ENCODE measurements at regions not wholly inside any gene's neighbourhood (a gene's known extent, or its start where the extent isn't known, plus 50 kb on each side); places are given as distances from the start of the nearest gene placed in this dataset.

DNA sequence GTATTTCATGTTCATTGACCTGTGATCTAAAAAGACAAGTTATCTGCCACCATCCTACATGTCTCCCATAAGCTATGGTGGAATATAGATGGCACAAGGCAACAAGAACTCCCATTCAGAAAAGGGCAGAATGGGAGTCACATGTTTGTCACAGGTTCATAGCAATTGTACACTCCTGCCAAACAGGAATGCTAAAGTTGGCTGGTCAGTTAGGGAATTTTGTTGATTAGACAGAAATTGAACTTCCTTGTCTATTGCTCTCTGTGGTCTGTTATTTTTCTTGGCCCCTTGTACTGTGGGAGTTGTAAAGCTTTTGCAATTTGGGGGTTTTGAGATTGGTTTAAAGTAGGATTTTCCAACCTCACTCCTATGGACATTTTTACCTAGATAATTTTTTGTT, 101.7 kb upstream of the SOD3 start:
- H3K4me1 ChIP-seq = no peaks in the 10 kb centered on the region
- no peaks in the 10 kb centered on the region for H3K27me3 ChIP-seq
- in situ Hi-C loops (cut with MboI; ENCODE audit: low pct_ligation_motif_present in 1 of 4, low pct_unique_long_range_greater_than_20kb in 1 of 4, low sequenced_read_pairs in 3 of 4) (loop anchor here in 1 of 4 donors (25.0 kb wide), 2 partner anchors 106 to 206 kb away; partner anchors contain the start of gene DHX15), intact Hi-C loops (cut with DNase I; ENCODE audit: low total_unique reads) (no loop called here)
- DNase-seq = no peak
- H3K9me3 ChIP-seq = no peaks in the 10 kb centered on the region
- no peak overlapping the region for H3K4me3 ChIP-seq
- H3K27ac ChIP-seq = no peak overlapping the region
- H3K36me3 ChIP-seq = no peaks in the 10 kb centered on the region
- TF ChIP-seq POLR2A (IDR thresholded peaks at IDR 0.05) (no peak), CTCF (IDR thresholded peaks at IDR 0.05) (no peak), EP300 (IDR thresholded peaks at IDR 0.05; ENCODE audit: low read depth) (no peak), POLR2AphosphoS5 (IDR thresholded peaks at IDR 0.05) (no peak)

GRCh38 chr4:24700118-24700517, 95.3 kb upstream of the SOD3 start:
- TF ChIP-seq POLR2AphosphoS5 (IDR thresholded peaks at IDR 0.05) = no peak
- no peak for TF ChIP-seq EP300 (IDR thresholded peaks at IDR 0.05; ENCODE audit: low read depth)
- TF ChIP-seq CTCF (IDR thresholded peaks at IDR 0.05) = no peak
- no peak for TF ChIP-seq POLR2A (IDR thresholded peaks at IDR 0.05)
- in situ Hi-C loops (cut with MboI; ENCODE audit: low pct_ligation_motif_present in 1 of 4, low pct_unique_long_range_greater_than_20kb in 1 of 4, low sequenced_read_pairs in 3 of 4) = no loop called here
- H3K36me3 ChIP-seq = no peaks in the 10 kb centered on the region

DNA sequence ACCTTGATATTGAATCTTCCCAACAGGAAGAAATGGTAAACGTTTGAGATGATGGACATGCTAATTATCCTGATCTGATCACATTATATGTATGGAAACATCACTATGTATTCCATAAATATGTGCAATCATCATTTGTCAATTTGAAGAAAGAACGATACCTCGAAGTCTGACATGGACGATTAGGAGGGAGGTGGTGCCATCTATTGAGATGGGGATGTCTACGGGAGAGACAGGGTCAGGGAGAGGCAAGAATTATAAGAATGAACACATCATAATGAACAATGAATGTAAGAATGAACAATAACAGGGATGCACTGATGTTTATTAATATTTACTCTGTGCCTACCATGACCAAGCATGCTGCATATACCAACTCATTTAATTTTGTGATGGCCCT, 93.7 kb upstream of the SOD3 start:
- in situ Hi-C loops (cut with MboI; ENCODE audit: low pct_ligation_motif_present in 1 of 4, low pct_unique_long_range_greater_than_20kb in 1 of 4, low sequenced_read_pairs in 3 of 4) = no loop called here
- no peak for DNase-seq
- no peak overlapping the region for H3K4me3 ChIP-seq
- no peaks in the 10 kb centered on the region for H3K9me3 ChIP-seq
- no peaks in the 10 kb centered on the region for H3K27me3 ChIP-seq
- no peaks in the 10 kb centered on the region for H3K36me3 ChIP-seq
- no peak overlapping the region for H3K27ac ChIP-seq
- no peaks in the 10 kb centered on the region for H3K4me1 ChIP-seq
- TF ChIP-seq POLR2A (IDR thresholded peaks at IDR 0.05) = no peak
- TF ChIP-seq CTCF (IDR thresholded peaks at IDR 0.05) = no peak
- TF ChIP-seq EP300 (IDR thresholded peaks at IDR 0.05; ENCODE audit: low read depth) = no peak
- TF ChIP-seq POLR2AphosphoS5 (IDR thresholded peaks at IDR 0.05) = no peak
- intact Hi-C loops (cut with DNase I; ENCODE audit: low total_unique reads) = no loop called here
- 84 to 89% methylated on average over 4 to 5 of the region's 5 CpGs for WGBS, 2 donors (ENCODE audit: low coverage in 1 of 2)

More at GRCh38 chr4:24700118-24700517, 95.3 kb upstream of the SOD3 start:
- no peak for DNase-seq
- Histone ChIP-seq H3K27ac (no peak overlapping the region), H3K4me1 (no peaks in the 10 kb centered on the region), H3K27me3 (no peaks in the 10 kb centered on the region), H3K9me3 (no peaks in the 10 kb centered on the region), H3K4me3 (no peak overlapping the region)
- WGBS, 2 donors (ENCODE audit: low coverage in 1 of 2) = 96% methylated on average over 1 of the region's 1 CpG; no CpG with 5 or more reads in 1 of the 2 donors
- intact Hi-C loops (cut with DNase I; ENCODE audit: low total_unique reads) = no loop called here

GRCh38 chr4:24702281-24702680, 93.1 kb upstream of the SOD3 start:
- DNase-seq = no peak
- intact Hi-C loops (cut with DNase I; ENCODE audit: low total_unique reads) (no loop called here), in situ Hi-C loops (cut with MboI; ENCODE audit: low pct_ligation_motif_present in 1 of 4, low pct_unique_long_range_greater_than_20kb in 1 of 4, low sequenced_read_pairs in 3 of 4) (no loop called here)
- Histone ChIP-seq H3K27ac (no peak overlapping the region), H3K36me3 (no peaks in the 10 kb centered on the region), H3K4me3 (no peak overlapping the region), H3K4me1 (no peaks in the 10 kb centered on the region), H3K27me3 (no peaks in the 10 kb centered on the region), H3K9me3 (no peaks in the 10 kb centered on the region)
- 33 to 71% methylated on average over 1 of the region's 1 CpG for WGBS, 2 donors (ENCODE audit: low coverage in 1 of 2)
- TF ChIP-seq POLR2A (IDR thresholded peaks at IDR 0.05) = no peak
- TF ChIP-seq EP300 (IDR thresholded peaks at IDR 0.05; ENCODE audit: low read depth) = no peak
- TF ChIP-seq CTCF (IDR thresholded peaks at IDR 0.05) = no peak
- no peak for TF ChIP-seq POLR2AphosphoS5 (IDR thresholded peaks at IDR 0.05)

All from transverse colon (tissue), 4 donors.